ENCODE measurements at regions not wholly inside any gene's neighbourhood (a gene's known extent, or its start where the extent isn't known, plus 50 kb on each side); places are given as distances from the start of the nearest gene placed in this dataset.

DNA sequence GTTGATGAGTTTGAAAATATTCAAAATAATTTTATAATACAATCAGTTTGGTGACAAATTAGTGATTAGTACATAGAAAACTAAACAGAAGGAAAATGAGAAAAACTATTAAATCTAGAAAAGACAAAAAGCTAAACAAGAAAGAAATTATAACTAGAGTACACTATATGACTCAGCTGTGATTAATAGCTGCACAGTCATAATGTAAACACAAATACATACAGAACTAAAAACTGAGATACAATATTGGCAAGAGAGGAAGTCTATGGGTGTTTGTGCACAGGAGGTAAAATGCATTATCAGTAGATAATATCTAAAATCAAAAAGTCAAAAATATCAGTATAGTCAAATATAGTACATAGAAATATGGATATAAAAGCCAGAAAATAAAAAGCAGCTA is 80.7 kb upstream of the PCSK6 start:
- H3K4me1 ChIP-seq, result no peaks in the 10 kb centered on the region
- H3K27me3 ChIP-seq, result no peaks in the 10 kb centered on the region
- DNase-seq (ENCODE audit: low spot score), result no peak
- no peak overlapping the region for H3K4me3 ChIP-seq
- no peaks in the 10 kb centered on the region for H3K36me3 ChIP-seq
- TF ChIP-seq, protein P1, sequence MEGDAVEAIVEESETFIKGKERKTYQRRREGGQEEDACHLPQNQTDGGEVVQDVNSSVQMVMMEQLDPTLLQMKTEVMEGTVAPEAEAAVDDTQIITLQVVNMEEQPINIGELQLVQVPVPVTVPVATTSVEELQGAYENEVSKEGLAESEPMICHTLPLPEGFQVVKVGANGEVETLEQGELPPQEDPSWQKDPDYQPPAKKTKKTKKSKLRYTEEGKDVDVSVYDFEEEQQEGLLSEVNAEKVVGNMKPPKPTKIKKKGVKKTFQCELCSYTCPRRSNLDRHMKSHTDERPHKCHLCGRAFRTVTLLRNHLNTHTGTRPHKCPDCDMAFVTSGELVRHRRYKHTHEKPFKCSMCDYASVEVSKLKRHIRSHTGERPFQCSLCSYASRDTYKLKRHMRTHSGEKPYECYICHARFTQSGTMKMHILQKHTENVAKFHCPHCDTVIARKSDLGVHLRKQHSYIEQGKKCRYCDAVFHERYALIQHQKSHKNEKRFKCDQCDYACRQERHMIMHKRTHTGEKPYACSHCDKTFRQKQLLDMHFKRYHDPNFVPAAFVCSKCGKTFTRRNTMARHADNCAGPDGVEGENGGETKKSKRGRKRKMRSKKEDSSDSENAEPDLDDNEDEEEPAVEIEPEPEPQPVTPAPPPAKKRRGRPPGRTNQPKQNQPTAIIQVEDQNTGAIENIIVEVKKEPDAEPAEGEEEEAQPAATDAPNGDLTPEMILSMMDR (IDR thresholded peaks at IDR 0.05), result no peak
- no peak overlapping the region for H3K27ac ChIP-seq
- no peaks in the 10 kb centered on the region for H3K9me3 ChIP-seq

- Histone ChIP-seq H3K27ac (no peak overlapping the region), H3K4me1 (no peaks in the 10 kb centered on the region), H3K9me3 (no peaks in the 10 kb centered on the region), H3K36me3 (no peaks in the 10 kb centered on the region), H3K4me3 (no peak overlapping the region), H3K27me3 (no peaks in the 10 kb centered on the region)
- no peak for DNase-seq (ENCODE audit: low spot score)
- TF ChIP-seq, protein P1 (IDR thresholded peaks at IDR 0.05), result no peak
These were observed 79.5 kb upstream of the PCSK6 start for GRCh38 chr15:101568821-101569555.

DNA sequence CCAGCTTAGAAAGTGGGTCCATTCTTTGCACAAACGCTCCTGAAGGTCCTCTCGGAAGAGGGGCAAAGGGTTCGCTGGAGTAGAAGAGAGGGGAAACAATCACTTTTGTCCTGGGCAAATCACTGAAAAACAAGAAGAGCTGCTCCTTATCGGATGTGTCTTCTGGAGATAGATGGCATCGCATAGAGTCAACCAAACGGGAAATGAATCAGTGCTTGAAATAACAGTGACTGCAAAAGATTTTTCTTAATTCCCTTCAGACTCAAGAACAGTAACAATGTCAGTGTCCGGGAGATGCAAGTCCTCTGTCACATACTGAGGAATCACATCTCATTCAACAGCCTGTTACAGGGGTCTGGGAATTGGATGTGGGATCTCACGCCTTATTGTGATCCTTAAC is 78.8 kb upstream of the PCSK6 start:
- H3K27ac ChIP-seq, result no peak overlapping the region
- no peaks in the 10 kb centered on the region for H3K9me3 ChIP-seq
- H3K27me3 ChIP-seq, result no peaks in the 10 kb centered on the region
- TF ChIP-seq, protein P1 (IDR thresholded peaks at IDR 0.05), result no peak
- no peaks in the 10 kb centered on the region for H3K4me1 ChIP-seq
- no peaks in the 10 kb centered on the region for H3K36me3 ChIP-seq
- DNase-seq (ENCODE audit: low spot score), result no peak
- no peak overlapping the region for H3K4me3 ChIP-seq

- Histone ChIP-seq H3K4me1 (no peaks in the 10 kb centered on the region), H3K9me3 (no peaks in the 10 kb centered on the region), H3K4me3 (no peak overlapping the region), H3K36me3 (no peaks in the 10 kb centered on the region), H3K27ac (no peak overlapping the region), H3K27me3 (no peaks in the 10 kb centered on the region)
- no peak for DNase-seq (ENCODE audit: low spot score)
- TF ChIP-seq, protein P1 (IDR thresholded peaks at IDR 0.05), result no peak
These were observed 77.4 kb upstream of the PCSK6 start for GRCh38 chr15:101566748-101567488.

GRCh38 chr15:101565377-101565776 is 75.9 kb upstream of the PCSK6 start:
- Histone ChIP-seq H3K27ac (no peak overlapping the region), H3K9me3 (no peaks in the 10 kb centered on the region), H3K36me3 (no peaks in the 10 kb centered on the region), H3K27me3 (no peaks in the 10 kb centered on the region), H3K4me1 (no peaks in the 10 kb centered on the region), H3K4me3 (no peak overlapping the region)
- TF ChIP-seq, protein P1 (IDR thresholded peaks at IDR 0.05), result no peak
- no peak for DNase-seq (ENCODE audit: low spot score)
